HEK293 (cell line): ENCODE measurements at regions not wholly inside any gene's neighbourhood (a gene's known extent, or its start where the extent isn't known, plus 50 kb on each side); places are given as distances from the start of the nearest gene placed in this dataset.

ENCODE experiments used
- CTCF ChIA-PET: fragments of 350-600 bp; formaldehyde crosslinking; extraction: SDS; loops from one replicate; lab custom pipeline; 2021; ENCODE audit warnings: antibody characterized with exemption; lab: Yijun Ruan, JAX
- POLR2A ChIA-PET: fragments of 300-600 bp; formaldehyde crosslinking; extraction: SDS; loops from one replicate; lab custom pipeline; 2020; ENCODE audit warnings: antibody characterized with exemption, inconsistent platforms; lab: Yijun Ruan, JAX
- H3K27ac ChIP-seq: fragments of 200-500 bp; sonication (Bioruptor generic); 2 replicates; pipeline ENCODE4 v1.5.1; 2014; ENCODE audit warnings: low read depth, low read length, control low read depth, inconsistent platforms; ENCODE audit errors: extremely low read depth
- H3K36me3 ChIP-seq, 2 experiments: fragments of 200-500 bp in 1 of 2; sonication (Bioruptor generic) in 1 of 2; 1 replicate in 1 of 2; 2 replicates in 1 of 2; pipeline ENCODE4 v1.5.1; 2014 to 2017; ENCODE audit warnings: inconsistent platforms in 2 of 2, low read length in 2 of 2; ENCODE audit not compliant: control insufficient read depth in 2 of 2, insufficient read depth in 1 of 2
- H3K4me1 ChIP-seq: fragments of 200-500 bp; sonication (Bioruptor generic); 2 replicates; pipeline ENCODE4 v1.5.1; 2014; ENCODE audit warnings: mild to moderate bottlenecking, low read length, inconsistent platforms; ENCODE audit not compliant: control insufficient read depth, insufficient read depth
- H3K4me3 ChIP-seq: 2 replicates; pipeline ENCODE4 v1.5.1; 2011; ENCODE audit warnings: low read depth, mild to moderate bottlenecking, control low read depth, low read length, moderate library complexity
- H3K9me3 ChIP-seq: fragments of 200-500 bp; sonication (Bioruptor generic); 2 replicates; pipeline ENCODE4 v1.5.1; 2014; ENCODE audit warnings: low read depth, low read length, inconsistent platforms; ENCODE audit not compliant: control insufficient read depth, insufficient read depth
- GFI1B ChIP-seq: fragments of 450-650 bp; formaldehyde crosslinking; IDR thresholded peaks from 2 replicates; pipeline ENCODE4 v1.5.1; 2016; ENCODE audit warnings: missing biosample characterization, missing genetic modification characterization
- HOXC10 ChIP-seq: sonication (generic); formaldehyde crosslinking; IDR thresholded peaks from 2 replicates; pipeline ENCODE4 v1.8.1; 2023; ENCODE audit warnings: mild to moderate bottlenecking, missing genetic modification reagents
- HOXD13 ChIP-seq: sonication (generic); formaldehyde crosslinking; IDR thresholded peaks from 2 replicates; pipeline ENCODE4 v1.8.0; 2022; ENCODE audit warnings: missing genetic modification reagents, borderline replicate concordance
- KLF10 ChIP-seq: fragments of 450-650 bp; IDR thresholded peaks from 2 replicates; pipeline ENCODE4 v1.5.1; 2018; ENCODE audit warnings: missing biosample characterization, mild to moderate bottlenecking, missing genetic modification characterization
- SETDB1 ChIP-seq: IDR thresholded peaks from one replicate; pipeline ENCODE4 v1.6.1; 2017; ENCODE audit warnings: mild to moderate bottlenecking, low read length, moderate library complexity, mixed read lengths; ENCODE audit not compliant: insufficient read length
- ZBTB17 ChIP-seq: fragments of 450-650 bp; formaldehyde crosslinking; IDR thresholded peaks from 2 replicates; pipeline ENCODE4 v1.5.1; 2016; ENCODE audit warnings: missing biosample characterization, missing genetic modification characterization
- ZBTB20 ChIP-seq: fragments of 450-650 bp; formaldehyde crosslinking; IDR thresholded peaks from 2 replicates; pipeline ENCODE4 v1.5.1; 2016; ENCODE audit warnings: missing biosample characterization, missing genetic modification characterization
- ZBTB48 ChIP-seq: fragments of 450-650 bp; formaldehyde crosslinking; IDR thresholded peaks from 2 replicates; pipeline ENCODE4 v1.5.1; 2016; ENCODE audit warnings: missing biosample characterization, missing genetic modification characterization
- ZNF140 ChIP-seq: fragments of 450-650 bp; formaldehyde crosslinking; IDR thresholded peaks from 2 replicates; pipeline ENCODE4 v1.5.1; 2016; ENCODE audit warnings: missing biosample characterization, missing genetic modification characterization
- ZNF155 ChIP-seq: fragments of 450-650 bp; formaldehyde crosslinking; IDR thresholded peaks from 2 replicates; pipeline ENCODE4 v1.5.1; 2016; ENCODE audit warnings: missing biosample characterization, missing genetic modification characterization
- ZNF16 ChIP-seq: fragments of 450-650 bp; formaldehyde crosslinking; IDR thresholded peaks from 2 replicates; pipeline ENCODE4 v1.5.1; 2016; ENCODE audit warnings: low read depth, missing biosample characterization, missing genetic modification characterization
- ZNF19 ChIP-seq: fragments of 450-650 bp; formaldehyde crosslinking; IDR thresholded peaks from 2 replicates; pipeline ENCODE4; 2016; ENCODE audit warnings: missing biosample characterization, missing genetic modification characterization, low read depth
- ZNF394 ChIP-seq: fragments of 450-650 bp; formaldehyde crosslinking; IDR thresholded peaks from 2 replicates; pipeline ENCODE4 v1.5.1; 2016; ENCODE audit warnings: missing biosample characterization, missing genetic modification characterization, mild to moderate bottlenecking, moderate library complexity, borderline replicate concordance
- ZNF433 ChIP-seq: fragments of 450-650 bp; formaldehyde crosslinking; IDR thresholded peaks from 2 replicates; pipeline ENCODE4 v1.5.1; 2016; ENCODE audit warnings: missing biosample characterization, missing genetic modification characterization, low read depth
- ZNF501 ChIP-seq: fragments of 450-650 bp; formaldehyde crosslinking; IDR thresholded peaks from 2 replicates; pipeline ENCODE4 v1.5.1; 2016; ENCODE audit warnings: missing biosample characterization, missing genetic modification characterization
- ZNF530 ChIP-seq: fragments of 450-650 bp; formaldehyde crosslinking; IDR thresholded peaks from 2 replicates; pipeline ENCODE4 v1.5.1; 2016; ENCODE audit warnings: low read depth, missing biosample characterization, missing genetic modification characterization
- ZNF560 ChIP-seq: fragments of 450-650 bp; formaldehyde crosslinking; IDR thresholded peaks from 2 replicates; pipeline ENCODE4 v1.5.1; 2017; ENCODE audit warnings: missing biosample characterization, missing genetic modification characterization, borderline replicate concordance
- ZNF610 ChIP-seq: fragments of 450-650 bp; formaldehyde crosslinking; IDR thresholded peaks from 2 replicates; pipeline ENCODE4 v1.5.1; 2016; ENCODE audit warnings: missing biosample characterization, missing genetic modification characterization, borderline replicate concordance
- ZNF624 ChIP-seq: fragments of 450-650 bp; formaldehyde crosslinking; IDR thresholded peaks from 2 replicates; pipeline ENCODE4 v1.5.1; 2017; ENCODE audit warnings: missing biosample characterization, missing genetic modification characterization
- ZNF701 ChIP-seq: fragments of 450-650 bp; formaldehyde crosslinking; IDR thresholded peaks from 2 replicates; pipeline ENCODE4 v1.5.1; 2016; ENCODE audit warnings: missing biosample characterization, missing genetic modification characterization
- ZNF76 ChIP-seq: fragments of 450-650 bp; formaldehyde crosslinking; IDR thresholded peaks from 2 replicates; pipeline ENCODE4; 2016; ENCODE audit warnings: low read depth, missing biosample characterization, missing genetic modification characterization, borderline replicate concordance
- ZSCAN23 ChIP-seq: fragments of 450-650 bp; formaldehyde crosslinking; IDR thresholded peaks from 2 replicates; pipeline ENCODE4 v1.5.1; 2016; ENCODE audit warnings: missing biosample characterization, missing genetic modification characterization
- TF ChIP-seq, protein P1 (sequence below): fragments of 450-650 bp; formaldehyde crosslinking; IDR thresholded peaks from 2 replicates; pipeline ENCODE4 v1.5.1; 2016; ENCODE audit warnings: missing biosample characterization, missing genetic modification characterization
- TF ChIP-seq, protein P2 (sequence below): fragments of 450-650 bp; formaldehyde crosslinking; IDR thresholded peaks from 2 replicates; pipeline ENCODE4 v1.5.1; 2016; ENCODE audit warnings: missing biosample characterization, missing genetic modification characterization
- TF ChIP-seq, protein P3 (sequence below): fragments of 450-650 bp; formaldehyde crosslinking; IDR thresholded peaks from 2 replicates; pipeline ENCODE4 v1.5.1; 2016; ENCODE audit warnings: missing biosample characterization, missing genetic modification characterization
- TF ChIP-seq, protein P4 (sequence below): fragments of 450-650 bp; formaldehyde crosslinking; IDR thresholded peaks from 2 replicates; pipeline ENCODE4 v1.5.1; 2016; ENCODE audit warnings: missing biosample characterization, missing genetic modification characterization, low read depth
- TF ChIP-seq, protein P5 (sequence below): fragments of 450-650 bp; formaldehyde crosslinking; IDR thresholded peaks from 2 replicates; pipeline ENCODE4 v1.5.1; 2016; ENCODE audit warnings: missing biosample characterization, missing genetic modification characterization

DNA sequence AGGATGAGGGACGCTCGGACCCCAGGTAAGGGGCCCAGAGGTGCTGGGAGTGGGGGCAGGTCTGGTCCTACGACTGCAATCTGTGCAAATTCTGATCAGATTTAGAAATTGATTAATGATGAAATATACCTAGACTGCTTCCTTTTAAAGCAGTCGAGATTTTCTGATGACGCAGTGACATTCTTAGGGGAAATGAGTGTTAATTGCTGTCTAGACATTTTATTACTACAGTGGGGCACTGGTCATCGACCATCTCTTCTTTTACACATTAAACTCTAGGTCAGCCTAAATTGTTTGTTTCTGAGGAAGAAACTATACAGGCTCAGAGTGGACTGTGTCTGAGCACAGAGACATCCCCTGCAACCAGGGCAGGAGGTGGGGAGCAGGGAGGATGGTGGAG is 154.4 kb upstream of the SALL3 start:
- H3K4me1 ChIP-seq = no peaks in the 10 kb centered on the region
- TF ChIP-seq HOXC10 (CRISPR knock-in tag) = no peak
- TF ChIP-seq ZBTB17 (tag by site-specific recombination) = no peak
- no peak for TF ChIP-seq ZNF76
- no peak for TF ChIP-seq ZNF433
- TF ChIP-seq ZNF155 (tag by site-specific recombination) = no peak
- TF ChIP-seq ZBTB20 (tag by site-specific recombination) = no peak
- TF ChIP-seq HOXD13 = no peak
- no peak for TF ChIP-seq ZSCAN23 (tag by site-specific recombination)
- TF ChIP-seq GFI1B = no peak
- TF ChIP-seq ZNF16 = no peak
- TF ChIP-seq SETDB1 = no peak
- TF ChIP-seq ZNF140 = no peak
- TF ChIP-seq ZNF701 = no peak
- no peak for TF ChIP-seq ZNF624 (tag by site-specific recombination)
- TF ChIP-seq ZBTB48 (tag by site-specific recombination) = no peak
- TF ChIP-seq, protein P1, sequence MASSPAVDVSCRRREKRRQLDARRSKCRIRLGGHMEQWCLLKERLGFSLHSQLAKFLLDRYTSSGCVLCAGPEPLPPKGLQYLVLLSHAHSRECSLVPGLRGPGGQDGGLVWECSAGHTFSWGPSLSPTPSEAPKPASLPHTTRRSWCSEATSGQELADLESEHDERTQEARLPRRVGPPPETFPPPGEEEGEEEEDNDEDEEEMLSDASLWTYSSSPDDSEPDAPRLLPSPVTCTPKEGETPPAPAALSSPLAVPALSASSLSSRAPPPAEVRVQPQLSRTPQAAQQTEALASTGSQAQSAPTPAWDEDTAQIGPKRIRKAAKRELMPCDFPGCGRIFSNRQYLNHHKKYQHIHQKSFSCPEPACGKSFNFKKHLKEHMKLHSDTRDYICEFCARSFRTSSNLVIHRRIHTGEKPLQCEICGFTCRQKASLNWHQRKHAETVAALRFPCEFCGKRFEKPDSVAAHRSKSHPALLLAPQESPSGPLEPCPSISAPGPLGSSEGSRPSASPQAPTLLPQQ = no peak
- no peak for TF ChIP-seq ZNF394 (tag by site-specific recombination)
- TF ChIP-seq ZNF610 (tag by site-specific recombination) = no peak
- TF ChIP-seq ZNF19 (tag by site-specific recombination) = no peak
- TF ChIP-seq, protein P2, sequence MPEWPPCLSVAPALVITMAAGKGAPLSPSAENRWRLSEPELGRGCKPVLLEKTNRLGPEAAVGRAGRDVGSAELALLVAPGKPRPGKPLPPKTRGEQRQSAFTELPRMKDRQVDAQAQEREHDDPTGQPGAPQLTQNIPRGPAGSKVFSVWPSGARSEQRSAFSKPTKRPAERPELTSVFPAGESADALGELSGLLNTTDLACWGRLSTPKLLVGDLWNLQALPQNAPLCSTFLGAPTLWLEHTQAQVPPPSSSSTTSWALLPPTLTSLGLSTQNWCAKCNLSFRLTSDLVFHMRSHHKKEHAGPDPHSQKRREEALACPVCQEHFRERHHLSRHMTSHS (tag by site-specific recombination) = no peak
- no peaks in the 10 kb centered on the region for H3K36me3 ChIP-seq
- no peak overlapping the region for H3K27ac ChIP-seq
- ChIA-PET POLR2A (no interaction called here), CTCF (no interaction called here)
- H3K9me3 ChIP-seq = no peaks in the 10 kb centered on the region
- H3K4me3 ChIP-seq = no peak overlapping the region

DNA sequence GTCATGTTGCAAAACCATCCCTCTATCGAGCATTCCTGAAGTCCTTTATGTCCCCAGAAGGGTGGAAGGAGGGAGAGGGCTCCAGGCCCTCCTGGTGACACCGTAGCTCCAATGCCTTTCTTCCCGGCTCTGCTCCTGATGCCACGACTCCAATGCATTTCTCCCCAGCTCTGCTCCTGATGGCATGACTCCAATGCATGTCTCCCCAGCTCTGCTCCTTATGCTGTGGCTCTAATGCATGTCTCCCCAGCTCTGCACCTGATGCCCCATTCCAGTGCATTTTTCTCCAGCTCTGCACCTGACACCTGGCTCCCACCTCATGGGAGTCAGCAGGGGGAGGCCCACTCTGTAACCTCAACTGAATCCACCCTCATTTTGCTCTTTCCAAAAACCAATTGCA is 153.0 kb upstream of the SALL3 start:
- Histone ChIP-seq H3K36me3 (no peaks in the 10 kb centered on the region), H3K27ac (no peak overlapping the region), H3K4me1 (no peaks in the 10 kb centered on the region), H3K9me3 (no peaks in the 10 kb centered on the region)
- CTCF ChIA-PET = interaction anchor here (0.9 kb wide), 1 partner anchor 49 kb away, joined by 5 read pairs; no protein-coding TSS in a partner anchor
- POLR2A ChIA-PET = no interaction called here
- TF ChIP-seq, protein P3, sequence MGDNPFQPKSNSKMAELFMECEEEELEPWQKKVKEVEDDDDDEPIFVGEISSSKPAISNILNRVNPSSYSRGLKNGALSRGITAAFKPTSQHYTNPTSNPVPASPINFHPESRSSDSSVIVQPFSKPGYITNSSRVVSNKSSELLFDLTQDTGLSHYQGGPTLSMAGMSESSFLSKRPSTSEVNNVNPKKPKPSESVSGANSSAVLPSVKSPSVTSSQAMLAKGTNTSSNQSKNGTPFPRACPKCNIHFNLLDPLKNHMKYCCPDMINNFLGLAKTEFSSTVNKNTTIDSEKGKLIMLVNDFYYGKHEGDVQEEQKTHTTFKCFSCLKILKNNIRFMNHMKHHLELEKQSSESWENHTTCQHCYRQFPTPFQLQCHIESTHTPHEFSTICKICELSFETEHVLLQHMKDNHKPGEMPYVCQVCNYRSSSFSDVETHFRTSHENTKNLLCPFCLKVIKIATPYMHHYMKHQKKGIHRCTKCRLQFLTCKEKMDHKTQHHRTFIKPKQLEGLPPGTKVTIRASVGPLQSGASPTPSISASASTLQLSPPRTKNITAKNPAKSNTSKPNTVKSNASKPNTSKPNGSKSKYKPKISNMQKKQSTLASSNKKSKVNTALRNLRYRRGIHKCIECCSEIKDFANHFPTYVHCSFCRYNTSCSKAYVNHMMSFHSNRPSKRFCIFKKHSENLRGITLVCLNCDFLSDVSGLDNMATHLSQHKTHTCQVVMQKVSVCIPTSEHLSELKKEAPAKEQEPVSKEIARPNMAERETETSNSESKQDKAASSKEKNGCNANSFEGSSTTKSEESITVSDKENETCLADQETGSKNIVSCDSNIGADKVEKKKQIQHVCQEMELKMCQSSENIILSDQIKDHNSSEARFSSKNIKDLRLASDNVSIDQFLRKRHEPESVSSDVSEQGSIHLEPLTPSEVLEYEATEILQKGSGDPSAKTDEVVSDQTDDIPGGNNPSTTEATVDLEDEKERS (tag by site-specific recombination) = no peak
- no peak for TF ChIP-seq ZNF560
- TF ChIP-seq KLF10 (tag by site-specific recombination) = no peak
- TF ChIP-seq ZNF530 (tag by site-specific recombination) = no peak
- TF ChIP-seq, protein P4, sequence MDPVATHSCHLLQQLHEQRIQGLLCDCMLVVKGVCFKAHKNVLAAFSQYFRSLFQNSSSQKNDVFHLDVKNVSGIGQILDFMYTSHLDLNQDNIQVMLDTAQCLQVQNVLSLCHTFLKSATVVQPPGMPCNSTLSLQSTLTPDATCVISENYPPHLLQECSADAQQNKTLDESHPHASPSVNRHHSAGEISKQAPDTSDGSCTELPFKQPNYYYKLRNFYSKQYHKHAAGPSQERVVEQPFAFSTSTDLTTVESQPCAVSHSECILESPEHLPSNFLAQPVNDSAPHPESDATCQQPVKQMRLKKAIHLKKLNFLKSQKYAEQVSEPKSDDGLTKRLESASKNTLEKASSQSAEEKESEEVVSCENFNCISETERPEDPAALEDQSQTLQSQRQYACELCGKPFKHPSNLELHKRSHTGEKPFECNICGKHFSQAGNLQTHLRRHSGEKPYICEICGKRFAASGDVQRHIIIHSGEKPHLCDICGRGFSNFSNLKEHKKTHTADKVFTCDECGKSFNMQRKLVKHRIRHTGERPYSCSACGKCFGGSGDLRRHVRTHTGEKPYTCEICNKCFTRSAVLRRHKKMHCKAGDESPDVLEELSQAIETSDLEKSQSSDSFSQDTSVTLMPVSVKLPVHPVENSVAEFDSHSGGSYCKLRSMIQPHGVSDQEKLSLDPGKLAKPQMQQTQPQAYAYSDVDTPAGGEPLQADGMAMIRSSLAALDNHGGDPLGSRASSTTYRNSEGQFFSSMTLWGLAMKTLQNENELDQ = no peak
- TF ChIP-seq ZNF501 (tag by site-specific recombination) = no peak
- TF ChIP-seq, protein P5, sequence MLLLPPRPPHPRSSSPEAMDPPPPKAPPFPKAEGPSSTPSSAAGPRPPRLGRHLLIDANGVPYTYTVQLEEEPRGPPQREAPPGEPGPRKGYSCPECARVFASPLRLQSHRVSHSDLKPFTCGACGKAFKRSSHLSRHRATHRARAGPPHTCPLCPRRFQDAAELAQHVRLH = no peak
- TF ChIP-seq, all 188 proteins: peak for 0
- no peak overlapping the region for H3K4me3 ChIP-seq
